ENCODE measurements at regions not wholly inside any gene's neighbourhood (a gene's known extent, or its start where the extent isn't known, plus 50 kb on each side); places are given as distances from the start of the nearest gene placed in this dataset.
"Not testable (repeated sequence)": the region's sequence is repeated elsewhere in the genome, so short reads cannot be mapped to it uniquely, and the experiment has no call there.

GRCh38 chr14:101083564-101084435 is 180.3 kb upstream of the RTL1 start:
- no peak for DNase-seq

DNA sequence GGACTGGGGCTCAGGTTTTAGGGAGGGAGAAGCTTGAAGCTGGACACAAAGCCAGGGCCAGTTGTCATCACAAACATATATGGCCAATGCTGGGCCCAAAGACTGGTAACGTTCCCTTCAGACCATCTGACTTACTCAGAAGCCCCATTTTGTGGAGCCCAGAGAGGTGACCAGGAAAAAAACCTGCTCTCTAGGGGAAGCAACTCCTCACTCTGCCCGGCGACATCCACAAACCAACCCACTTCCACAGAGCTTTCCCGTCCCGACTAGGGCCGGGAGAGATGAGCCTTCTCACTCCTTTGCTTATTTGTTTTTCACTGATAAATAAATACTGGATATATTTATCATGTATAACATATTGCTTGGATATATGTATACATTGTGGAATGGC is 180.9 kb upstream of the RTL1 start:
- DNase-seq: no peak

GRCh38 chr14:101086926-101087325 is 183.4 kb upstream of the RTL1 start:
- DNase-seq: no peak

GRCh38 chr14:101087614-101088394 is 184.3 kb upstream of the RTL1 start:
- DNase-seq: no peak

- DNase-seq: no peak
Measured at GRCh38 chr14:101088395-101088667, 184.8 kb upstream of the RTL1 start.

GRCh38 chr14:101088714-101089113 is 185.2 kb upstream of the RTL1 start:
- DNase-seq: no peak

DNA sequence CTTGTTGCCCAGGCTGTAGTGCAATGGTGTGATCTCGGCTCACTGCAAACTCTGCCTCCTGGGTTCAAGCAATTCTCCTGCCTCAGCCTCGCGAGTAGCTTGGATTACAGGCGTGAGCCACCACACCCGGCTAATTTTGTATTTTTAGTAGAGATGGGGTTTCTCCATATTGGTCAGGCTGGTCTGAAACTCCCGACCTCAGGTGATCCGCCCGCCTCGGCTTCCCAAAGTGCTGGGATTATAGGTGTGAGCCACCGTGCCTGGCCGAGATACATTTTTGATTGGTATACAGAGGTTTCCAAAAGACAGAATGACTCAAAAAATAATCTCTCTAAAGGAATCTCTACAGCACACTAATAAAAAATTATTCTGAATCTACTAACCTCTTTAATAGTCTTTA is 187.0 kb upstream of the RTL1 start:
- DNase-seq: not testable (repeated sequence)

- no peak for DNase-seq
Measured at GRCh38 chr14:101090976-101091375, 187.5 kb upstream of the RTL1 start.

- DNase-seq: not testable (repeated sequence)
Measured at GRCh38 chr14:101094916-101095315, 191.4 kb upstream of the RTL1 start.

GRCh38 chr14:101096551-101096950 is 193.0 kb upstream of the RTL1 start:
- no peak for DNase-seq

GRCh38 chr14:101097109-101097793 is 193.7 kb upstream of the RTL1 start:
- no peak for DNase-seq

GRCh38 chr14:101098177-101098576 is 194.7 kb upstream of the RTL1 start:
- DNase-seq: no peak

DNA sequence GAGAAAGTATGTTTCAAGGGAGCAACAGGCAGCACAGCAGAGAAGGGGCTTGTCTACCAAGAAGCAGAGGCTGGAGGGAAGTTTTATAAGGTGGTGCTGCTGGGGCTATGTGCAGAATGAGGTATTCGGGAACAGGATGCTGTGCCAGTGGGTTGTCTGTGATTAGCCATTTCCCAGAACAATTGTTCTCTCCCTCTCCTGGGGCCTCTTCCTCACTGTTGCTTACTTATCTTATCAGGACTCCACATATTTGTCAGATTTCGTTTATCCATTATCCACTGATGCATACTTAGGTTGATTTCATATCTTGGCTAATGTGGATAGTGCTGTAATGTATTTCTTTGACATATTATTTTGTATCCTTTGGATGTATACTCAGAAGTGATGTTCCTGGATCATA is 195.1 kb upstream of the RTL1 start:
- DNase-seq: peak; percentile 18

- DNase-seq: no peak
Measured at GRCh38 chr14:101101456-101102056, 198.0 kb upstream of the RTL1 start.

DNA sequence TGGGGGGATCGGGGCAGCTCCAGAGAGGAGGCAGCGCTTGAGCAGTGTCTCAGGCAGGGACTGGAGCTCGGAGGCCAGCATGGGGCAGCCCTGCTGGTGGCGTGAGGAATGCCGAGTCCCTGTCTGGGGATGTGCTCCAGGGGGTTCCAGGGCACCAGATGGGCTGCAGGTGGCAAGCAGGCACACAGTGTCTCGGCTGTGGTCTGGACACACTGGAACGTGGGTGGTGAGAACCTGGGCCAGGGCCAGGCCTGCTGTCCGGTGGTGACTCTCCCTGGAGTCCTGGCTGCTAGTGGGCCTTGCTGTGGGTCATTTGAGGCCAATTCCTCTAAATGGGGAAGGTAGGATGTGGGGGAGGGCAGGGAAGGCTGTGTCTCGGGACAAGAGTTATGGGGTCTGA is 199.4 kb upstream of the RTL1 start:
- DNase-seq: peak; percentile 27

- peak; percentile 26 for DNase-seq
Measured at GRCh38 chr14:101103321-101103901, 199.9 kb upstream of the RTL1 start.

- no peak for DNase-seq
Measured at GRCh38 chr14:101104485-101104884, 201.0 kb upstream of the RTL1 start.

- no peak for DNase-seq
Measured at GRCh38 chr14:101105045-101105444, 201.5 kb upstream of the RTL1 start.

GRCh38 chr14:101108579-101109346 is 205.2 kb upstream of the RTL1 start:
- DNase-seq: peak; percentile 22

DNA sequence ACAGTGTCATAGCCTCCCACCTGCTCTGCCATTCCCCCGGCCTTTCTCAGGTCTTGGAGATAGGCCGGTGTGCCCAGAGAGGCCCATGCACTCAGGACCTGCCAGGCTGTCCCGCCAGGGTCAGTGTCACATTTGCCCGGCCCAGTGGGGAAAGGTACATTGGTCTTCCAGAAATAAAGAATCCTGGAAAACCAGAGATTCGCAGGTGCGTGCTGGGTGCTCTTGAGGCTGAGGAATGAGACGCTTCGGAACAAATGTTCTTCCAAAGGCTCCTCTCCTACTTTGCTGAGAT is 205.8 kb upstream of the RTL1 start:
- no peak for DNase-seq

DNA sequence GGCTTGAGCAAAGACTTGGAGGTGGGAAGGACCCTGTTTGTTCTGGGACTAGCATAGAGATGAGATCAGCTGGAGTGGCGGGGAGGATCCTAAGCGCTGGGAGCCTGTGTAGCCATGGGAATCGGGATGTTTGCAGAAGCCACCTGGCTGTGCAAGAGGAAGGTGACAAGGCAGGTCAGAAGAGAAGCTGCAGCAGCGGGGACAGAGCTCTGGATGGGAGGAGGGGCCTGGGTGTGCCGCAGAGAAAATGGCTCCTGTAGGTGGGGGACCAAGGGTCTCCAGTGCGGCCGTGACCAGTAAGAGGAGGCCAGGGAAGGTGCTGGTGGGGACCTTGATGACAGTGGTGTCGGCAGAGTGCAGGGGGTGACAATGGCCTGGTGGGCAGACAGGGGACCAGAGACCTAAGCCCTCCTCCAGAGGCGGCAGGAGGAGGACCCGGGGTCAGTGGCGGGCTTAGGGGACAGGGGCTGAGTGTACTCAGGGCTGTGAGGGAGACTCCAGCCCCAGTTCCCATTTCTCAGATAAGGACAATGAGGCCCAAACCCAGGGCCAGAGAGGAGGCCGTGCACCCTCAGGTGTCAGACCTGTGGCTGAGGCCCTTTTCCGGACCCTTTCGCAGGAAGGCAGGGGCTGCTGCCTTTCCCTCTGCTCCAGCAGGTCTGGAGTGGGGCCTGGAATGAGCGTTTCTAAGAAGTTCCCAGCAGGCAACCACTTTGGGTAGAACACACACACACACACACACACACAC is 206.6 kb upstream of the RTL1 start:
- no peak for DNase-seq

All from left hindlimb (tissue), 1 donor.